B cell (primary cell): ENCODE measurements at regions not wholly inside any gene's neighbourhood (a gene's known extent, or its start where the extent isn't known, plus 50 kb on each side); places are given as distances from the start of the nearest gene placed in this dataset.

Experiments used
- EZH2 ChIP-seq: IDR thresholded peaks from 2 replicates; pipeline ENCODE4 v1.6.1; 2012; ENCODE audit warnings: borderline replicate concordance, low read depth, mild to moderate bottlenecking, moderate library complexity, low read length; ENCODE audit not compliant: insufficient read depth, poor library complexity, severe bottlenecking
- TF ChIP-seq, protein P1 (sequence below): fragments of 200-600 bp; IDR thresholded peaks from one replicate; pipeline ENCODE4 v1.8.0; 2022; ENCODE audit warnings: antibody characterized with exemption, mild to moderate bottlenecking

DNA sequence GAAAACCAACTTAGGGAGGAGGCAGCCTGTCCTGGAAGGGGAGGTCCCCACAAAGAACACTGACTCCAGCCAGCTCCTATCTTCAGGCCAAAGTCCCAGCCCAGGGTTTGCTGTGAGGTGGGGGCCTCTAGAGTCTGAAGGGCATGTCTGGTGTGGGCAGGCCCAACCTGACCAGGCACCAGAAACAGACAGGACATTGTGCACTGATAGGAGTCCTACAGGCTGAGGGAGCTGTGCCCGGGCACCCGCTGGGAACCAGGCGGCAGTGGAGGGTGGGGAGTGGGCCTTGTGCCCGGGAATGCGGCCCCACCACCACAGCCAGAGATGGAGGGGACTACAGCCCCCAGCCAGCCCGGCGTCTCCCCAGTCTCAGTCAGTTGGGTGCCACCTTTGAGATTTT lies 161.4 kb downstream of the WNT7A start:
- TF ChIP-seq, protein P1, sequence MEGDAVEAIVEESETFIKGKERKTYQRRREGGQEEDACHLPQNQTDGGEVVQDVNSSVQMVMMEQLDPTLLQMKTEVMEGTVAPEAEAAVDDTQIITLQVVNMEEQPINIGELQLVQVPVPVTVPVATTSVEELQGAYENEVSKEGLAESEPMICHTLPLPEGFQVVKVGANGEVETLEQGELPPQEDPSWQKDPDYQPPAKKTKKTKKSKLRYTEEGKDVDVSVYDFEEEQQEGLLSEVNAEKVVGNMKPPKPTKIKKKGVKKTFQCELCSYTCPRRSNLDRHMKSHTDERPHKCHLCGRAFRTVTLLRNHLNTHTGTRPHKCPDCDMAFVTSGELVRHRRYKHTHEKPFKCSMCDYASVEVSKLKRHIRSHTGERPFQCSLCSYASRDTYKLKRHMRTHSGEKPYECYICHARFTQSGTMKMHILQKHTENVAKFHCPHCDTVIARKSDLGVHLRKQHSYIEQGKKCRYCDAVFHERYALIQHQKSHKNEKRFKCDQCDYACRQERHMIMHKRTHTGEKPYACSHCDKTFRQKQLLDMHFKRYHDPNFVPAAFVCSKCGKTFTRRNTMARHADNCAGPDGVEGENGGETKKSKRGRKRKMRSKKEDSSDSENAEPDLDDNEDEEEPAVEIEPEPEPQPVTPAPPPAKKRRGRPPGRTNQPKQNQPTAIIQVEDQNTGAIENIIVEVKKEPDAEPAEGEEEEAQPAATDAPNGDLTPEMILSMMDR: no peak
- TF ChIP-seq EZH2: no peak
